ENCODE measurements at regions not wholly inside any gene's neighbourhood (a gene's known extent, or its start where the extent isn't known, plus 50 kb on each side); places are given as distances from the start of the nearest gene placed in this dataset.
A peak's percentile ranks its signal among the peaks of the same experiment; 100 is the strongest.
"Not testable (repeated sequence)": the region's sequence is repeated elsewhere in the genome, so short reads cannot be mapped to it uniquely, and the experiment has no call there.

- DNase-seq: no peak
Observed at GRCh38 chr1:43041591-43041990, 82.9 kb upstream of the SLC2A1 start.

- no peak for DNase-seq
Observed at GRCh38 chr1:43039228-43040055, 80.8 kb upstream of the SLC2A1 start.

GRCh38 chr1:43038232-43038935 is 79.7 kb upstream of the SLC2A1 start:
- no peak for DNase-seq

GRCh38 chr1:43037466-43037865 is 78.8 kb upstream of the SLC2A1 start:
- no peak for DNase-seq

- DNase-seq: no peak
Observed at GRCh38 chr1:43036932-43037331, 78.3 kb upstream of the SLC2A1 start.

- no peak for DNase-seq
Observed at GRCh38 chr1:43035821-43036741, 77.4 kb upstream of the SLC2A1 start.

GRCh38 chr1:43034778-43035177 is 76.1 kb upstream of the SLC2A1 start:
- no peak for DNase-seq

GRCh38 chr1:43034195-43034658 is 75.6 kb upstream of the SLC2A1 start:
- no peak for DNase-seq

GRCh38 chr1:43031316-43032203 is 72.9 kb upstream of the SLC2A1 start:
- DNase-seq: no peak

GRCh38 chr1:43024905-43025304 is 66.2 kb upstream of the SLC2A1 start:
- DNase-seq: no peak

GRCh38 chr1:43021547-43022474 is 63.1 kb upstream of the SLC2A1 start:
- no peak for DNase-seq

- DNase-seq: no peak
Observed at GRCh38 chr1:43019226-43019625, 60.6 kb upstream of the SLC2A1 start.

- DNase-seq: no peak
Observed at GRCh38 chr1:43018121-43018520, 59.5 kb upstream of the SLC2A1 start.

- DNase-seq: no peak
Observed at GRCh38 chr1:43015269-43015668, 56.6 kb upstream of the SLC2A1 start.

GRCh38 chr1:43014579-43014978 is 55.9 kb upstream of the SLC2A1 start:
- DNase-seq: not testable (repeated sequence)

GRCh38 chr1:43011020-43011419 is 52.4 kb upstream of the SLC2A1 start:
- no peak for DNase-seq

- DNase-seq: no peak
Observed at GRCh38 chr1:43009274-43009673, 50.6 kb upstream of the SLC2A1 start.

GRCh38 chr1:43008115-43009060 is 49.7 kb upstream of the SLC2A1 start:
- DNase-seq: peak; percentile 3
